Nephron progenitor cell (in vitro differentiated cells): ENCODE measurements at regions not wholly inside any gene's neighbourhood (a gene's known extent, or its start where the extent isn't known, plus 50 kb on each side); places are given as distances from the start of the nearest gene placed in this dataset.
"Not testable (repeated sequence)": the region's sequence is repeated elsewhere in the genome, so short reads cannot be mapped to it uniquely, and the experiment has no call there.

Source experiments
- DNase-seq: peaks from one replicate; pipeline ENCODE4 v3.0.0; 2021
- H3K27ac Mint-ChIP-seq: 2 replicates; pipeline ENCODE4 v1.8.0; 2021; ENCODE audit warnings: mild to moderate bottlenecking, moderate library complexity, mixed read lengths
- H3K27me3 Mint-ChIP-seq: 2 replicates; pipeline ENCODE4 v1.8.0; 2021; ENCODE audit warnings: mild to moderate bottlenecking, low read depth, mixed read lengths; ENCODE audit not compliant: poor library complexity
- H3K36me3 Mint-ChIP-seq: 2 replicates; pipeline ENCODE4 v1.8.0; 2021; ENCODE audit warnings: low read depth, mixed read lengths
- H3K4me1 Mint-ChIP-seq: 2 replicates; pipeline ENCODE4 v1.8.0; 2021; ENCODE audit warnings: mixed read lengths
- H3K4me3 Mint-ChIP-seq: 2 replicates; pipeline ENCODE4 v1.8.0; 2021; ENCODE audit warnings: mild to moderate bottlenecking, moderate library complexity, mixed read lengths
- H3K9me3 Mint-ChIP-seq: 2 replicates; pipeline ENCODE4 v1.8.0; 2021; ENCODE audit warnings: mild to moderate bottlenecking, moderate library complexity, mixed read lengths
- TF ChIP-seq, protein P1 (sequence below): fragments of 200-600 bp; sonication (generic); IDR thresholded peaks from 2 replicates; pipeline ENCODE4 v1.5.0; 2021; ENCODE audit warnings: antibody characterized with exemption

DNA sequence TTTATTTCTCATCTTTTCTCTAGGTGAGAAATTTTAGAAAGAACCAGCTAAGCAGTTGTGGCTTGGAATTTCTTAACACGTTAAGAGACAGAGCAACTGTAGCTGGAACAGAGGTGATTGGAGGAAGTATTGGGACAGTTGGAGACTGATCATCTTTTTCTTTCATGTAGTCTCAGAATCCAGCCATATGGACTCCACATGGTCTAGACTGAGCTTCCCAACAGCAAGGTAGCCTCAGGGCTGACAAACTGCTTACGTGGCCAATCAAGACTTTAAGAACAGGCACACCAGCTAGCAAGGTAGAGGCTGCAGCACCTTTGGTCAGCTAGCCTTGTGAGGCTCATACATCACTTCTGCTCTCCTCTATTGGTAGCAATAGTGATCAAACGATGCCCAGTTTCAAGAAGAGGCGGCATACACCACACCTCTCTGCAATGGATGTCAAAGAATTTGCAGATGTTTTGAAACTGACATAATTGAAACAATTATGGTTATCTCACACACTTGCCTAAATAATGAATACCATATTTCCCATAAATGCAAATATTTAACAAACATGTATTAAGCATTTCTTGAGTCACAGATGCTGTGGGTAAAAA, 590.5 kb upstream of the SLC35B3 start:
- Mint-ChIP-seq H3K4me1 (no peaks in the 10 kb centered on the region), H3K36me3 (no peaks in the 10 kb centered on the region), H3K9me3 (peaks cover 22% of the 10 kb centered on the region), H3K27me3 (peaks cover 3% of the 10 kb centered on the region), H3K4me3 (no peak overlapping the region), H3K27ac (no peak overlapping the region)
- TF ChIP-seq, protein P1, sequence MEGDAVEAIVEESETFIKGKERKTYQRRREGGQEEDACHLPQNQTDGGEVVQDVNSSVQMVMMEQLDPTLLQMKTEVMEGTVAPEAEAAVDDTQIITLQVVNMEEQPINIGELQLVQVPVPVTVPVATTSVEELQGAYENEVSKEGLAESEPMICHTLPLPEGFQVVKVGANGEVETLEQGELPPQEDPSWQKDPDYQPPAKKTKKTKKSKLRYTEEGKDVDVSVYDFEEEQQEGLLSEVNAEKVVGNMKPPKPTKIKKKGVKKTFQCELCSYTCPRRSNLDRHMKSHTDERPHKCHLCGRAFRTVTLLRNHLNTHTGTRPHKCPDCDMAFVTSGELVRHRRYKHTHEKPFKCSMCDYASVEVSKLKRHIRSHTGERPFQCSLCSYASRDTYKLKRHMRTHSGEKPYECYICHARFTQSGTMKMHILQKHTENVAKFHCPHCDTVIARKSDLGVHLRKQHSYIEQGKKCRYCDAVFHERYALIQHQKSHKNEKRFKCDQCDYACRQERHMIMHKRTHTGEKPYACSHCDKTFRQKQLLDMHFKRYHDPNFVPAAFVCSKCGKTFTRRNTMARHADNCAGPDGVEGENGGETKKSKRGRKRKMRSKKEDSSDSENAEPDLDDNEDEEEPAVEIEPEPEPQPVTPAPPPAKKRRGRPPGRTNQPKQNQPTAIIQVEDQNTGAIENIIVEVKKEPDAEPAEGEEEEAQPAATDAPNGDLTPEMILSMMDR = no peak
- no peak for DNase-seq

DNA sequence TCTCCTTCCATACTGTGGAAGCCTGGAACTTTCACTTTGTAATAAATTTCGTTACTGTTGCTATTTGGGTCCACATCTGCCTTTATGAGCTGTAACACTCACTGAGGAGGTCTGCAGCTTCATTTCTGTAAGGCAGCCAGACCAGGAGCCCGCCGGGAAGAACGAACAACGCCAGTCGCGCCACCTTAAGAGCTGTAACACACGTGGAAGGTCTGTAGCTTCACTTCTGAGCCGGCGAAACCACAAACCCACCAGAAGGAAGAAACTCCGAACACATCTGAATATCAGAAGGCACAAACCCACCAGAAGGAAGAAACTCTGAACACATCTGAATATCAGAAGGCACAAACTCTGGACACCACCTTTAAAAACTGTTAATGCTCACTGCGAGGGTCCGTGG, 589.9 kb upstream of the SLC35B3 start:
- Mint-ChIP-seq H3K36me3 (no peaks in the 10 kb centered on the region), H3K4me3 (no peak overlapping the region), H3K27me3 (peaks cover 3% of the 10 kb centered on the region), H3K4me1 (no peaks in the 10 kb centered on the region), H3K9me3 (peaks cover 17% of the 10 kb centered on the region), H3K27ac (no peak overlapping the region)
- DNase-seq = no peak
- TF ChIP-seq, protein P1 = no peak

DNA sequence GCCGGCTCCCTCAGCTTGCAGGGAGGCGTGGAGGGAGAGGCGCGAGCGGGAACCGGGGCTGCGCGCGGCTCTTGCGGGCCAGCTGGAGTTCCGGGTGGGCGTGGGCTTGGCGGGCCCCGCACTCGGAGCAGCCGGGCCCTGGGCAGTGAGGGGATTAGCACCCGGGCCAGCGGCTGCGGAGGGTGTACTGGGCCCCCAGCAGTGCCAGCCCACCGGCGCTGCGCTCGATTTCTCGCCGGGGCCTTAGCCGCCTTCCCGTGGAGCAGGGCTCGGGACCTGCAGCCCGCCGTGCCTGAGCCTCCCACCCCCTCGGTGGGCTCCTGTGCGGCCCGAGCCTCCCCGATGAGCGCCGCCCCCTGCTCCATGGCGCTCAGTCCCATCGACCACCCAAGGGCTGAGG, 588.9 kb upstream of the SLC35B3 start:
- not testable (repeated sequence) for H3K27ac Mint-ChIP-seq, DNase-seq, H3K4me1 Mint-ChIP-seq, H3K36me3 Mint-ChIP-seq, H3K27me3 Mint-ChIP-seq, H3K9me3 Mint-ChIP-seq, H3K4me3 Mint-ChIP-seq

DNA sequence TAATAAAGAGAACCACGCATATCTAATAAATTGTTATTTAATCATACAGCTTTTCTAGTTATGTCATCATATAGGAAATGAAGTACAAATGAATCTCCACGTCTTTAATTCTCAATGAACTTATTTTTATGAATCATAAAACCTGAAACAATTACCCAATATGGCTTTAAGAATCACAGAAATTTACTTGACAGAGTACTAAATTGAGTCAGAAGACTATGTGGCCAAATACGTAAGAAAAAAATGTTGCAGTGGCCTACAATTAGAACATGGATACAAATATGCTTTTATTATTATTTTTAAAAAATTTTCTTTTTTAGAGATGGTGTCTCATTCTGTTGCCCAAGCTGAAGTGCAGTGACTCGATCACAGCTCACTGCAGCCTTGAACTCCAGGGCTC, 584.7 kb upstream of the SLC35B3 start:
- no peaks in the 10 kb centered on the region for H3K36me3 Mint-ChIP-seq
- no peak for DNase-seq
- H3K4me1 Mint-ChIP-seq = no peaks in the 10 kb centered on the region
- H3K27me3 Mint-ChIP-seq = no peaks in the 10 kb centered on the region
- H3K9me3 Mint-ChIP-seq = peaks cover 3% of the 10 kb centered on the region
- no peak overlapping the region for H3K4me3 Mint-ChIP-seq
- TF ChIP-seq, protein P1 = no peak
- H3K27ac Mint-ChIP-seq = no peak overlapping the region

DNA sequence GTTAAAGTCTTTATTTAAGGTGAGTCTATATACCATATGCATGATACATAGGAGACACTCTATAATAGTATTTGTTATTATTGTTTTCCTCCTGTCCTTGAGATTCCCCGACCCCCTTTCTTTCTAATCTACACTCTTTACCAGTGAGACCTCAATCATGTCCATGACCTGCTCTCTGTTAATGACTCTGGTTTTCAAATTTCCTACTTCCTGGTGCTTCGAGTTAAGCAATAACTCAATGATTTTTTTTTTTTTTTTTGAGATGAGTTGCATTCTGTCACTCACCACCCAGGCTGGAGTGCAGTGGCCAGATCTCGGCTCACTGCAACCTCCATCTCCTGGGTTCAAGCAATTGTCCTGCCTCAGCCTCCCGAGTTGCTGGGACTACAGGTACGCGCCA, 574.6 kb upstream of the SLC35B3 start:
- H3K36me3 Mint-ChIP-seq = no peaks in the 10 kb centered on the region

DNA sequence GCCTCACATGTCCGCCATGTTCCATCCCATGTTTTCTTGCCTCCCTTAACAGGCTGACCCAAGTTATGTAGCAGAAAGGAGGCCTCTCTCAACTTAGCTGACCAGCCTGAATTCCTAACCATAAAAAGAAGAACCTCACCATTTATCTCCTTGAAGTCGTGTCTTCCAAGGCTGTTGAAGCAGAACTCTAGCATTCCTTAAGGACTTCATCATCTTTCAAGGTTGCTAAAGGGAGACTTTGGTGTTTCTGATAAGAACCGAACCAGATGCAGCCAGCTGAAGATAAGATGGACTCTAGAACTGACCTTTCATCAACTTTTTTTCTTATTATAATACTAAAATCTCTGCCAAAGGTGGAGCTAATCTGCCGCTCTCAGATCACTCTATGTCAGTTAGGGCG, 571.7 kb upstream of the SLC35B3 start:
- TF ChIP-seq, protein P1 = no peak
- no peak for DNase-seq
- Mint-ChIP-seq H3K4me1 (no peaks in the 10 kb centered on the region), H3K36me3 (no peaks in the 10 kb centered on the region), H3K9me3 (peaks cover 6% of the 10 kb centered on the region), H3K4me3 (no peak overlapping the region), H3K27ac (no peak overlapping the region), H3K27me3 (peaks cover 7% of the 10 kb centered on the region)

More for the DNA sequence above, 574.6 kb upstream of the SLC35B3 start:
- H3K27ac Mint-ChIP-seq = no peak overlapping the region
- TF ChIP-seq, protein P1 = no peak
- no peaks in the 10 kb centered on the region for H3K4me1 Mint-ChIP-seq
- peaks cover 4% of the 10 kb centered on the region for H3K27me3 Mint-ChIP-seq
- no peak for DNase-seq
- H3K9me3 Mint-ChIP-seq = peaks cover 5% of the 10 kb centered on the region
- no peak overlapping the region for H3K4me3 Mint-ChIP-seq
